ENCODE measurements at regions not wholly inside any gene's neighbourhood (a gene's known extent, or its start where the extent isn't known, plus 50 kb on each side); places are given as distances from the start of the nearest gene placed in this dataset.

- no peak for DNase-seq (ENCODE audit: low spot score)
Measured at GRCh38 chr2:151197184-151198108, 64.2 kb downstream of the RBM43 start.

DNA sequence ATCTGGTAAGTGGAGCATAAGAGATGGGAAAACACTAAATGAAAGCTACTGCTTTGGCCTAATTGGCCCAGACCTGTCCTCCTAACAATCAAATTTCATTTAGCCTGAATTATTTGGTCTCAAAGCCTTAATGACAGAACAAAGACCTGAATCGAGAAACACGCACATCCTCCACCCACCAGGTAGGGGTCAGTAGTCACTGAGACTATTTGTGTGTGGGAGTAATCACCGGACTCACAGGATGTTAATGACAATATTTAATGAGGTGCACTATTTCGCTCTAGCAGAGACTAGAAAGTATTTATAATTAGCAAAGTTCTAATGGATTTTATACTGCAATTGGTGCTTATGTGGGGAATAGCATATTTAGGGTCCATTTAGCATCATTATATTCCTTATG lies 68.1 kb downstream of the RBM43 start:
- DNase-seq (ENCODE audit: low spot score), result no peak

DNA sequence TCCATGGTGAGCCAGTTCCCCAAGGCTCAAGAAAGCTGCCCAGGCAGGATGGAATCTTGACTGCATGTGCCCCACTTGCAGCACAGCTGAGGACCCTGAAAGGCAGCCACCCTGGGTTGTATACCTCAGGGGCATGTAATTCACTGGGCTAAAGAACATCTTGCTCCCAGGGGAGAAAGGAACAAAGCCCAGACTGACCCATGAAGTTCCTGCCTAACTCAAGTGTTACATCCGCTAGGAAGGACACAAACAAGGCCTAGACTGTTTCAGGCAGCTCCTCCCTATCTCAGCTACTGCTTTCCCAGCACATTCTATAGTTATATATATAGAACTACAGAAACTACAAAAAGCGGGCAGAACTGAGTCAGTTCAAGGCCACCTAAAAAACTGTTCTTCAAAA lies 69.0 kb downstream of the RBM43 start:
- no peak for DNase-seq (ENCODE audit: low spot score)

- no peak for DNase-seq (ENCODE audit: low spot score)
Measured at GRCh38 chr2:151191001-151191400, 70.7 kb downstream of the RBM43 start.

DNA sequence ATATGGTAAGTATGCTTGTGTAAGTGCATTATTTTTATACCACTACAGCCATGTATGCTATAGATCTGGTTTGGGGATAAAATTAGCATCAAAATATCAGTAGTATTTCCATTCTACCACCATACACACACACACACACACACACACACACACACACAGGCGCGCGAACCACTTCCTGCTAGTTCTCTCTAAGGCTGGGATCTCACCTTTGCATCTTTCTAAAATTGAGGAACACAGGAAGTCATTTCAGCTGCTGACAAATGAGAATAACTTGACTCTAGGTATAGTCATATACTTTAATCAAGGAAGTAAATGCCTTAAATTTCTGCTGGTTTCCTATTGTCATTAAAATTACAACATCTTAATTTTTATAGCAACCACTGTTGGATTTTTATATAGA lies 72.5 kb downstream of the RBM43 start:
- no peak for DNase-seq (ENCODE audit: low spot score)

GRCh38 chr2:151186011-151186410 lies 75.7 kb downstream of the RBM43 start:
- DNase-seq (ENCODE audit: low spot score), result no peak

- no peak for DNase-seq (ENCODE audit: low spot score)
Measured at GRCh38 chr2:151182899-151183809, 78.5 kb downstream of the RBM43 start.

DNA sequence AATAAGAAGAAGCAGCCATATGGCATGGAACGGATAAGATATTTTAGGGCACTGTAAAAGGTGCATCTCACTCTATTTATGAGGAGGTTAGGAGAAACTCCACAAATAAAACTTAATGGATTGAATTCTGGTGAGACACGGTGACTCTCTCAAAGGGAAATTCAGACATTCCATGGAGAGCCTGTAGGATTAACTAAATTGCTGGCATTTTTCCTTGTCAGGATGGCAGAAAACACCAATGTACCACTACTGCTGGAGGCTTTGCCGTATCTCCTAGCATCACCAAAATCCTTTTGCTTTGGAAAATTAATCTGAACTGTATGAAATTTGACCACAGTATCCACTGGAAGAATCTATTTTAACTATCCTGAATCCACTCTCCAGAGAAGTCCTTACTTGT lies 79.3 kb downstream of the RBM43 start:
- no peak for DNase-seq (ENCODE audit: low spot score)

GRCh38 chr2:151181524-151181923 lies 80.1 kb downstream of the RBM43 start:
- no peak for DNase-seq (ENCODE audit: low spot score)

- no peak for DNase-seq (ENCODE audit: low spot score)
Measured at GRCh38 chr2:151180123-151180522, 81.5 kb downstream of the RBM43 start.

- DNase-seq (ENCODE audit: low spot score), result no peak
Measured at GRCh38 chr2:151178207-151178606, 83.5 kb downstream of the RBM43 start.

DNA sequence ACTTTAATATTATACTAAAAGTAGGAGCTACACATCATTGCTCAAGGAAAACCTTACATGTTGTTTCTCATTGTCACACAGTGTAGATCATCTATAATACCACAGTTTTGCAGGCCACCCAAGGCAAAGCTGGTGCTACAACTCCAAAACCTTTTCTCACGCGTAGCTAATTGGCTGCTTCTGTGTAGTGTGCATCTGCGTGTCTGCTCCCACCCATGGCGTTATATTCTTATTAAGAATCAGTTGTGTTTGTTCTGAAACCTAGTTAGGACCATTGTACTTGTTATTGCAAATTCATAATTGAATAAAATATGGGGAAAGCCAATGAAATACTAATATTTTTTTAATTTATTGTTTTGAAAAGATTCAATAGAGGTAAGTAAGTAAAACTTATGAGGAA lies 83.9 kb downstream of the RBM43 start:
- DNase-seq (ENCODE audit: low spot score), result no peak

- no peak for DNase-seq (ENCODE audit: low spot score)
Measured at GRCh38 chr2:151176661-151177060, 85.0 kb downstream of the RBM43 start.

- no peak for DNase-seq (ENCODE audit: low spot score)
Measured at GRCh38 chr2:151175864-151176263, 85.8 kb downstream of the RBM43 start.

DNA sequence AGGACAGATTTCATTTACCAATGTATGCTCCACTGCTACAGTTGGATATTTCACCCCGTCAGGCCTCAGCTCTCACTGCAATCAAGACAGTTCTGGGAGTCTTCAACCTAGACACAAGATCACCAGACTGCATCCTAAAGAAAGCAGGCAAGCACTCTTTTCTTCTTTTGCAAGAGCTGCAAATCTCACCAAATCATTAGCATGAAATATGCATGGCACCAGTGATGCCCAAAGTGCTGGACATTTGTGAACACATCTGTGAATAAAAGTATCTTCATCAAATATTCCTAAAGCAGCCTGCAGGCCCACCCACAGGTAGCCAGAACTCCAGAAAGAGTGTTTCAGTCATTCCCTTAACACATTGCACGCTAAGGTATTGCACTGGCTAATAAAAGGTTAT lies 87.5 kb downstream of the RBM43 start:
- DNase-seq (ENCODE audit: low spot score), result no peak

DNA sequence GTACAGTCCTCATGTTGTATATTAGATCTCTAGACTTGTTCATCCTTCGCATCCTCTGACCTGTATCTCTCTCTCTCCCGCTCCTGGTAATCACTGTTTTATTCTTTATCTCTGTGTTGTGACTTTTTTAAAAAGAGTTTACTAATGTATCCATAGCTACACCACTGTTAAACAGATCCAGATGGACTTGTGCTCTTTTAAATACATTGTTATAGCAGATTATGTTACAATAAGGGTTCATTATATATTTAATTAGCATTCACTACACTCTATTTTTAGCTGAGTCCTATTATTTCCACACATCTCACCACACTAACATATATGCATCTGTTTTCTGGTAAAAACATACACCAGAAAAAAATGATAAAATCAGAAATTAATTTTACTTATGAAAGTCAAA lies 90.5 kb downstream of the RBM43 start:
- DNase-seq (ENCODE audit: low spot score), result no peak

DNA sequence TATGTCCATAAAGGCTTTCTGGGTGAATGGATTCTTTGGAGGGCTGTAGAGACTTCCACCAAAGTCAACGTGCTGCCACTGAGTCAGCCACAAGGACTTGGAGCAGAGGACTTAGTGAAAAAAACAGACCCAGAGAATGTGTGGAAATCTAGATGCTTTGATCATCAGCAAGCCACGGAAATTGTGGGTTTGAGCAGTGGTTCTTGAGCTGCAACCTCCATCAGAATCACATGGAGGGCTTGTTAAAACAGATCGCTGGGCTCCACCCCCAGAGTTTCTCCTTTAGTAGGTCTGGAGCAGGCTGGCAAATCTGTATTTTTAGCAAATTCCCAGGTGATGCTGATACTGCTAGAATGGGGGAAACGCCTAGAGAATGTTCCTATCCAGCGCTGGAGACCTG lies 95.3 kb downstream of the RBM43 start:
- no peak for DNase-seq (ENCODE audit: low spot score)

GRCh38 chr2:151165105-151165684 lies 96.5 kb downstream of the RBM43 start:
- no peak for DNase-seq (ENCODE audit: low spot score)

DNA sequence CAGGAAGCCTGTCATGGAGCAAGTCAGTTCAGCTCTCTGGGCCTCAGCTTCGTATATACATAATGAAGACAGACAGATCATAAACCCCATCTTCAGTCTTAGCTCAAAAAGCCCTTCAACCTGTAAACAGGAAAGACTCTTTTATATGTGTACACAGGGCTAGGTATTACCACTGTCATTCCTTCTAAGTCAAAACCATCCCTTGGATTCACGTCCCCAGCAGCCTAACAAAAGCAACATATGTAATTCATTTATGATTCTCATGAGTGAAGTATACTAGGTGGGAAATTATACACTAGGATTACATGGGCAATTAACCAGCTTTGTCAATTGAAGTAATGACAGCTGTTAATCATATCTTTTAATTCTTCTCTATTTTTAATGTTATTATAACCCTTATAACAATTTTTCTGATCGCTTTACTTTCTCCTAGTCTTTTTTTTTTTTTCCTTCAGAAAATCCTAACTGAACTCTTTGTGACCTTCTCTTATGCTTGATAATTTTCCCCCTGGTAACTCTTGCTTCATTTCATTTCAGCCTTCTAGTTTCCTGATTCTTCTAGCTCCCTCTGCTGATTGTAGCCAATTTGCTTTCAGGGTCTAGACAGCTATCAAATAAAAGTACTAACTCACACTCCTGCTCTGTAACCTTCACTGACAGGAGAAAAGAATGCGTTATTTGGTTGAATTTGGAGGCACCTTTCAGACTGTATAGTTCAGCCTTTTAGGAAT lies 99.7 kb downstream of the RBM43 start:
- no peak for DNase-seq (ENCODE audit: low spot score)

DNA sequence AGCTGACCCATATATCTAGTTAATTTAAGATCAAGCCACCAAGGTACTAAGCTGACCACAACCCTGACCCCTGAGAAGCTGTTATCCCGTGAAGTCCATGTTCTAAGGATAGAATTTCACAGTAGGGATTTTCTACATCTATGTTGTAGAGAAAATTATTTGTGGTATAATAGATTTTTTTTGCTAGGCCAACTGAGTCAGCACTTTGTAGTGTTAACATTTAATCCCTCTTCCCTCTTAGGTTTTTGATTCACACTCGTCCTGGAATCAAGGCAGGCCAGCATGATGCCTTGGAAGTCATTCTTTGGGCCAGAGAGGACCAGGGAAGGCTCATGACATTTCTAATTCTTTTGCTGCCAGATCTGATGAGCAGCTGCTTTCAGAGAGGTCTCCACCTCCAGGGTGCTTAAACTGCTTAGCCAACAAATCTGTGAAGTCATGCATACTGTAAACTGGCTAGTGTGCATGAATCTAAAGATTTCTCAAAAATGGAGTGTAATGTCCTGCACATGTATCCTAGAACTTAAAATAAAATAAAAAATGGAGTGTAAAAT lies 102.5 kb downstream of the RBM43 start:
- no peak for DNase-seq (ENCODE audit: low spot score)

GRCh38 chr2:151157000-151157735 lies 104.5 kb downstream of the RBM43 start:
- no peak for DNase-seq (ENCODE audit: low spot score)

All from ureter (tissue), 1 donor.